ENCODE measurements at regions not wholly inside any gene's neighbourhood (a gene's known extent, or its start where the extent isn't known, plus 50 kb on each side); places are given as distances from the start of the nearest gene placed in this dataset.

DNA sequence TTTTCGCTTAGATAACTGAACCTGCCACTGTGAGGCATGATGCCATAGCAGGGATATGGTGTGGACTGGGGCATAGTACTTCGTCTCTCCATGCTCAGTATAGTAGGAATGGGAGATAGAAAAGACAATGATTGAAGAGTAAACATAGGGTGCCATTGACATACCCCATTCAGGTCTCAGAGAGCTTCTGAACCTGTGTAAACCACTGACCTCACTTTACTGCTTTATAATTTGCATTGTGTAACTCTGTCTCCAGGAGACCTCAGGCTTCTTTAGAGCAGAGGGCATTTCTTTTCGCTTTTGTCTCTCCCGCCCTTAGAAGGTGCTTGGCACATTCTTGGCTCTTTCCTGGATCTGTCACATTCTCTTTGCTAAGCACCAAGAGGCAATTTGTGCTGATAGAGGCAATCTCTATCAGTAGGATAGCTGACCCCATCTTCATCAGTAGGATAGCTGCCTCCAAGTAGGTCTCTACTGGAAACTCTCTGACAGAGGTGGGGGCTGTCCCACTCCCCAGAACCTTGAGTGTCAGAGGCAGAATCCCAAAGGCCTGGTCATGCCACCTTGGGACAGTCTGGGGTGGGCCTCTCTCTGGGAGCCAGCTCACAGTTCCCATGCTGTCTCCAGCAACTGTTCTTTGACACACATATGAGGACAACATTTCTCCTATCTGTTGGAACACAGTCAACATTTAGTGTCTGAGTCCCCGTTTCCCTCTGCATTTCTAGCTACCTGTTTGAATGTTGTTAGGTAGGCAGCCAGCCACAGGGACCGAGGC, 181.9 kb downstream of the UTP18 start (continued):
- TF ChIP-seq ZNF843 (tag by site-specific recombination; IDR thresholded peaks at IDR 0.05) (no peak), ZNF692 (tag by site-specific recombination; IDR thresholded peaks at IDR 0.05) (no peak), GFI1B (tag by site-specific recombination; IDR thresholded peaks at IDR 0.05) (no peak), ZNF610 (tag by site-specific recombination; IDR thresholded peaks at IDR 0.05; ENCODE audit: borderline replicate concordance) (no peak), ZSCAN30 (tag by site-specific recombination; IDR thresholded peaks at IDR 0.05) (no peak), ZSCAN18 (tag by site-specific recombination; IDR thresholded peaks at IDR 0.05) (no peak), GLI2 (tag by site-specific recombination; IDR thresholded peaks at IDR 0.05; ENCODE audit: borderline replicate concordance, low read depth) (no peak), GLIS2 (tag by site-specific recombination; IDR thresholded peaks at IDR 0.05) (no peak), ZNF416 (tag by site-specific recombination; IDR thresholded peaks at IDR 0.05) (no peak)
- TF ChIP-seq, protein P1, sequence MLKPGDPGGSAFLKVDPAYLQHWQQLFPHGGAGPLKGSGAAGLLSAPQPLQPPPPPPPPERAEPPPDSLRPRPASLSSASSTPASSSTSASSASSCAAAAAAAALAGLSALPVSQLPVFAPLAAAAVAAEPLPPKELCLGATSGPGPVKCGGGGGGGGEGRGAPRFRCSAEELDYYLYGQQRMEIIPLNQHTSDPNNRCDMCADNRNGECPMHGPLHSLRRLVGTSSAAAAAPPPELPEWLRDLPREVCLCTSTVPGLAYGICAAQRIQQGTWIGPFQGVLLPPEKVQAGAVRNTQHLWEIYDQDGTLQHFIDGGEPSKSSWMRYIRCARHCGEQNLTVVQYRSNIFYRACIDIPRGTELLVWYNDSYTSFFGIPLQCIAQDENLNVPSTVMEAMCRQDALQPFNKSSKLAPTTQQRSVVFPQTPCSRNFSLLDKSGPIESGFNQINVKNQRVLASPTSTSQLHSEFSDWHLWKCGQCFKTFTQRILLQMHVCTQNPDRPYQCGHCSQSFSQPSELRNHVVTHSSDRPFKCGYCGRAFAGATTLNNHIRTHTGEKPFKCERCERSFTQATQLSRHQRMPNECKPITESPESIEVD (tag by site-specific recombination; IDR thresholded peaks at IDR 0.05) = no peak

- TF ChIP-seq ZNF768 (tag by site-specific recombination; IDR thresholded peaks at IDR 0.05) (no peak), KLF17 (tag by site-specific recombination; IDR thresholded peaks at IDR 0.05) (no peak), HOXA7 (CRISPR knock-in tag; IDR thresholded peaks at IDR 0.05; ENCODE audit: borderline replicate concordance) (no peak)
- TF ChIP-seq, protein P2, sequence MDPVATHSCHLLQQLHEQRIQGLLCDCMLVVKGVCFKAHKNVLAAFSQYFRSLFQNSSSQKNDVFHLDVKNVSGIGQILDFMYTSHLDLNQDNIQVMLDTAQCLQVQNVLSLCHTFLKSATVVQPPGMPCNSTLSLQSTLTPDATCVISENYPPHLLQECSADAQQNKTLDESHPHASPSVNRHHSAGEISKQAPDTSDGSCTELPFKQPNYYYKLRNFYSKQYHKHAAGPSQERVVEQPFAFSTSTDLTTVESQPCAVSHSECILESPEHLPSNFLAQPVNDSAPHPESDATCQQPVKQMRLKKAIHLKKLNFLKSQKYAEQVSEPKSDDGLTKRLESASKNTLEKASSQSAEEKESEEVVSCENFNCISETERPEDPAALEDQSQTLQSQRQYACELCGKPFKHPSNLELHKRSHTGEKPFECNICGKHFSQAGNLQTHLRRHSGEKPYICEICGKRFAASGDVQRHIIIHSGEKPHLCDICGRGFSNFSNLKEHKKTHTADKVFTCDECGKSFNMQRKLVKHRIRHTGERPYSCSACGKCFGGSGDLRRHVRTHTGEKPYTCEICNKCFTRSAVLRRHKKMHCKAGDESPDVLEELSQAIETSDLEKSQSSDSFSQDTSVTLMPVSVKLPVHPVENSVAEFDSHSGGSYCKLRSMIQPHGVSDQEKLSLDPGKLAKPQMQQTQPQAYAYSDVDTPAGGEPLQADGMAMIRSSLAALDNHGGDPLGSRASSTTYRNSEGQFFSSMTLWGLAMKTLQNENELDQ (tag by site-specific recombination; IDR thresholded peaks at IDR 0.05; ENCODE audit: low read depth) = no peak
- H3K4me3 ChIP-seq (ENCODE audit: low read depth, low read length) = no peak overlapping the region
- H3K27ac ChIP-seq (ENCODE audit: extremely low read depth, low read depth, low read length) = no peak overlapping the region
- no peaks in the 10 kb centered on the region for H3K36me3 ChIP-seq (ENCODE audit: control insufficient read depth in 2 of 2, insufficient read depth in 1 of 2, low read length in 2 of 2)
- ChIA-PET POLR2A (no interaction called here), CTCF (interaction anchor here (2.4 to 7.1 kb wide), 2 partner anchors 8 to 18 kb away, joined by 8 to 41 read pairs; no protein-coding TSS in a partner anchor)
- no peaks in the 10 kb centered on the region; the same call in 1 of the 2 replicates for H3K4me1 ChIP-seq (ENCODE audit: control insufficient read depth, insufficient read depth, low read length)
- no peaks in the 10 kb centered on the region for H3K9me3 ChIP-seq (ENCODE audit: control insufficient read depth, insufficient read depth, low read depth, low read length)
Measured at GRCh38 chr17:51443646-51444045, 183.3 kb downstream of the UTP18 start.
